Mesenchymal stem cell (in vitro differentiated cells and primary cell): ENCODE measurements at regions not wholly inside any gene's neighbourhood (a gene's known extent, or its start where the extent isn't known, plus 50 kb on each side); places are given as distances from the start of the nearest gene placed in this dataset.

ENCODE experiments used
- DNase-seq: peaks from one replicate; pipeline ENCODE4 v3.0.0-alpha.2; 2013
- H2AFZ ChIP-seq: one replicate; pipeline ENCODE4 v1.6.1; 2013; ENCODE audit warnings: low read depth, mild to moderate bottlenecking, control low read depth, inconsistent platforms, low read length, moderate library complexity
- H2AK5ac ChIP-seq: 2 replicates; pipeline ENCODE4 v1.6.1; 2013; ENCODE audit warnings: low read length, moderate library complexity, mild to moderate bottlenecking, inconsistent platforms; ENCODE audit not compliant: severe bottlenecking
- H2BK120ac ChIP-seq: one replicate; pipeline ENCODE4 v1.6.1; 2013; ENCODE audit warnings: low read depth, mild to moderate bottlenecking, inconsistent platforms, low read length, moderate library complexity
- H2BK12ac ChIP-seq, 2 experiments: one replicate each; pipeline ENCODE4 v1.6.1; 2013; ENCODE audit warnings: inconsistent platforms in 2 of 2, low read length in 2 of 2, mild to moderate bottlenecking in 2 of 2, moderate library complexity in 2 of 2, control low read depth in 1 of 2
- H2BK15ac ChIP-seq: one replicate; pipeline ENCODE4 v1.6.1; 2013; ENCODE audit warnings: mild to moderate bottlenecking, low read depth, inconsistent platforms; ENCODE audit not compliant: poor library complexity, severe bottlenecking
- H2BK5ac ChIP-seq: 2 replicates; pipeline ENCODE4 v1.6.1; 2013; ENCODE audit warnings: low read depth, mild to moderate bottlenecking, low read length, control low read depth, inconsistent platforms; ENCODE audit not compliant: poor library complexity, severe bottlenecking
- H3K14ac ChIP-seq, 2 experiments: one replicate each; pipeline ENCODE4 v1.6.1; 2013; ENCODE audit warnings: inconsistent platforms in 2 of 2, low read length in 2 of 2, control low read depth in 1 of 2, mild to moderate bottlenecking in 1 of 2, moderate library complexity in 1 of 2
- H3K18ac ChIP-seq, 2 experiments: one replicate each; pipeline ENCODE4 v1.6.1; 2013; ENCODE audit warnings: inconsistent platforms in 2 of 2, low read length in 2 of 2, control low read depth in 1 of 2, low read depth in 1 of 2, mild to moderate bottlenecking in 1 of 2
- H3K23ac ChIP-seq, 2 experiments: one replicate each; pipeline ENCODE4 v1.6.1; 2013; ENCODE audit warnings: inconsistent platforms in 2 of 2, low read length in 2 of 2, mild to moderate bottlenecking in 2 of 2, moderate library complexity in 2 of 2, control low read depth in 1 of 2
- H3K27ac ChIP-seq: 2 replicates; pipeline ENCODE4 v1.5.1; 2013; ENCODE audit warnings: mild to moderate bottlenecking, moderate library complexity, low read length, control low read depth, inconsistent platforms; ENCODE audit not compliant: poor library complexity, severe bottlenecking
- H3K27me3 ChIP-seq, 2 experiments: 2 replicates each; pipeline versions ENCODE4 v1.6.1 to v1.7.0; 2013; ENCODE audit warnings: low read length in 2 of 2, mild to moderate bottlenecking in 2 of 2, moderate library complexity in 2 of 2, control low read depth in 1 of 2, inconsistent platforms in 1 of 2; ENCODE audit not compliant: control insufficient read depth in 1 of 2, insufficient read depth in 1 of 2
- H3K36me3 ChIP-seq, 2 experiments: 2 replicates each; pipeline versions ENCODE4 v1.6.1 to v1.7.0; 2013; ENCODE audit warnings: low read length in 2 of 2, control low read depth in 1 of 2, inconsistent platforms in 1 of 2, low read depth in 1 of 2, mild to moderate bottlenecking in 1 of 2; ENCODE audit not compliant: insufficient read depth in 2 of 2, control insufficient read depth in 1 of 2
- H3K4ac ChIP-seq, 2 experiments: one replicate each; pipeline ENCODE4 v1.6.1; 2013; ENCODE audit warnings: inconsistent platforms in 2 of 2, low read length in 2 of 2, mild to moderate bottlenecking in 2 of 2, moderate library complexity in 2 of 2, control low read depth in 1 of 2, low read depth in 1 of 2
- H3K4me1 ChIP-seq: 2 replicates; pipeline ENCODE4 v1.6.1; 2013; ENCODE audit warnings: low read depth, low read length, control low read depth; ENCODE audit not compliant: control insufficient read depth, insufficient read depth
- H3K4me2 ChIP-seq: 2 replicates; pipeline ENCODE4 v1.6.1; 2013; ENCODE audit warnings: low read length, mild to moderate bottlenecking, inconsistent platforms; ENCODE audit not compliant: poor library complexity, severe bottlenecking
- H3K4me3 ChIP-seq, 2 experiments: 2 replicates each; pipeline versions ENCODE4 v1.5.1 to v1.7.0; 2013; ENCODE audit warnings: low read length in 2 of 2, mild to moderate bottlenecking in 2 of 2, control low read depth in 1 of 2, low read depth in 1 of 2; ENCODE audit not compliant: insufficient read depth in 1 of 2
- H3K79me1 ChIP-seq: replicated peaks from 2 replicates; pipeline ENCODE4 v1.6.1; 2013; ENCODE audit warnings: mild to moderate bottlenecking, control low read depth, low read length, inconsistent platforms; ENCODE audit not compliant: poor library complexity, severe bottlenecking
- H3K9ac ChIP-seq: 2 replicates; pipeline ENCODE4 v1.7.0; 2013; ENCODE audit warnings: mild to moderate bottlenecking, low read length, moderate library complexity
- H3K9me3 ChIP-seq: 2 replicates; pipeline ENCODE4 v1.7.0; 2013; ENCODE audit warnings: mild to moderate bottlenecking, low read length; ENCODE audit not compliant: control insufficient read depth
- H4K8ac ChIP-seq: one replicate; pipeline ENCODE4 v1.6.1; 2013; ENCODE audit warnings: inconsistent platforms, mild to moderate bottlenecking, low read length, moderate library complexity
- H4K91ac ChIP-seq: one replicate; pipeline ENCODE4 v1.6.1; 2013; ENCODE audit warnings: mild to moderate bottlenecking, low read length, inconsistent platforms
- WGBS: methylation state at CpG from one replicate; pipeline ENCODE4 v1.1.7; 2013; ENCODE audit warnings: mixed read lengths; 5-methylcytosine and 5-hydroxymethylcytosine counted together

GRCh38 chr4:184306949-184307348 is 89.3 kb upstream of the ENPP6 start:
- no peak overlapping the region for H3K18ac ChIP-seq
- no peaks in the 10 kb centered on the region for H3K9me3 ChIP-seq
- WGBS, result 67% methylated on average over 1 of the region's 3 CpGs
- no peak overlapping the region for H3K27ac ChIP-seq
- H3K4ac ChIP-seq, result no peak overlapping the region
- H3K14ac ChIP-seq, result no peak overlapping the region
- H3K79me1 ChIP-seq, result no peaks in the 10 kb centered on the region
- no peak overlapping the region for H2BK5ac ChIP-seq
- H2BK120ac ChIP-seq, result no peak overlapping the region
- no peak overlapping the region for H2BK12ac ChIP-seq
- no peak overlapping the region for H2AK5ac ChIP-seq
- H3K9ac ChIP-seq, result no peak overlapping the region
- H3K4me2 ChIP-seq, result no peak overlapping the region
- no peak overlapping the region for H2AFZ ChIP-seq
- no peaks in the 10 kb centered on the region for H3K27me3 ChIP-seq
- no peak overlapping the region for H3K4me3 ChIP-seq
- peaks cover 4% of the 10 kb centered on the region for H3K4me1 ChIP-seq
- DNase-seq, result no peak
- H4K8ac ChIP-seq, result no peak overlapping the region
- H3K23ac ChIP-seq, result no peak overlapping the region
- H3K36me3 ChIP-seq, result no peaks in the 10 kb centered on the region
- H4K91ac ChIP-seq, result no peak overlapping the region
- H2BK15ac ChIP-seq, result no peak overlapping the region

GRCh38 chr4:184306470-184306869 is 88.8 kb upstream of the ENPP6 start:
- no peak overlapping the region for H3K4me3 ChIP-seq

GRCh38 chr4:184300816-184301215 is 83.1 kb upstream of the ENPP6 start:
- Histone ChIP-seq H2BK5ac (no peak overlapping the region), H3K14ac (no peak overlapping the region)

More at GRCh38 chr4:184306470-184306869, 88.8 kb upstream of the ENPP6 start:
- Histone ChIP-seq H3K18ac (no peak overlapping the region), H3K4me1 (peaks cover 4% of the 10 kb centered on the region), H2BK12ac (no peak overlapping the region), H3K4ac (no peak overlapping the region), H3K79me1 (no peaks in the 10 kb centered on the region), H2AK5ac (no peak overlapping the region), H2BK120ac (no peak overlapping the region), H3K4me2 (no peak overlapping the region), H2BK5ac (no peak overlapping the region), H2AFZ (no peak overlapping the region), H3K27me3 (no peaks in the 10 kb centered on the region), H2BK15ac (no peak overlapping the region), H3K36me3 (no peaks in the 10 kb centered on the region), H4K91ac (no peak overlapping the region), H4K8ac (no peak overlapping the region), H3K27ac (no peak overlapping the region), H3K23ac (no peak overlapping the region), H3K9ac (no peak overlapping the region), H3K9me3 (no peaks in the 10 kb centered on the region), H3K14ac (no peak overlapping the region)
- WGBS, result no CpG with 5 or more reads among the region's 1 CpG
- no peak for DNase-seq

GRCh38 chr4:184298254-184298653 is 80.6 kb upstream of the ENPP6 start:
- Histone ChIP-seq H2BK5ac (no peak overlapping the region), H4K8ac (no peak overlapping the region), H3K27me3 (no peaks in the 10 kb centered on the region), H2AFZ (no peak overlapping the region), H3K23ac (no peak overlapping the region), H3K18ac (no peak overlapping the region), H3K4me2 (no peak overlapping the region), H3K9ac (peak overlapping the region; percentile 52), H3K4me3 (no peak overlapping the region), H2BK120ac (no peak overlapping the region), H3K36me3 (no peaks in the 10 kb centered on the region), H2BK12ac (no peak overlapping the region), H2AK5ac (no peak overlapping the region), H3K4me1 (peaks cover 2% of the 10 kb centered on the region), H3K9me3 (no peaks in the 10 kb centered on the region), H3K14ac (no peak overlapping the region), H3K79me1 (no peaks in the 10 kb centered on the region), H2BK15ac (no peak overlapping the region), H4K91ac (no peak overlapping the region), H3K4ac (no peak overlapping the region), H3K27ac (no peak overlapping the region)
- 90% methylated on average over 2 of the region's 3 CpGs for WGBS
- DNase-seq, result no peak

More at GRCh38 chr4:184300816-184301215, 83.1 kb upstream of the ENPP6 start:
- no peak overlapping the region for H3K4me3 ChIP-seq
- H3K4ac ChIP-seq, result no peak overlapping the region
- H3K27ac ChIP-seq, result no peak overlapping the region
- no peak overlapping the region for H3K9ac ChIP-seq
- H2AK5ac ChIP-seq, result no peak overlapping the region
- H2AFZ ChIP-seq, result no peak overlapping the region
- DNase-seq, result no peak
- no peak overlapping the region for H3K23ac ChIP-seq
- no peaks in the 10 kb centered on the region for H3K79me1 ChIP-seq
- H2BK12ac ChIP-seq, result no peak overlapping the region
- no peak overlapping the region for H3K4me2 ChIP-seq
- no peak overlapping the region for H2BK15ac ChIP-seq
- no peak overlapping the region for H3K18ac ChIP-seq
- H3K4me1 ChIP-seq, result peaks cover 2% of the 10 kb centered on the region
- H3K27me3 ChIP-seq, result no peaks in the 10 kb centered on the region
- H4K8ac ChIP-seq, result no peak overlapping the region
- no peaks in the 10 kb centered on the region for H3K9me3 ChIP-seq
- H4K91ac ChIP-seq, result no peak overlapping the region
- WGBS, result 100% methylated on average over 1 of the region's 6 CpGs
- no peaks in the 10 kb centered on the region for H3K36me3 ChIP-seq
- no peak overlapping the region for H2BK120ac ChIP-seq
